AG04450 (cell line): ENCODE measurements at regions not wholly inside any gene's neighbourhood (a gene's known extent, or its start where the extent isn't known, plus 50 kb on each side); places are given as distances from the start of the nearest gene placed in this dataset.

Experiments used
- CTCF ChIA-PET: fragments of 300-600, 350-600 bp; formaldehyde crosslinking; extraction: SDS; loops from one replicate; lab custom pipeline; 2022; ENCODE audit warnings: antibody characterized with exemption, inconsistent platforms; lab: Charles Lee
- POLR2A ChIA-PET: fragments of 350-600 bp; formaldehyde crosslinking; extraction: SDS; loops from one replicate; lab custom pipeline; 2021; ENCODE audit warnings: antibody characterized with exemption, inconsistent platforms; lab: Yijun Ruan, JAX
- DNase-seq: peaks from one replicate; pipeline ENCODE4 v3.0.0-alpha.2; 2011; ENCODE audit warnings: low read depth, low spot score
- H3K27ac ChIP-seq: one replicate; pipeline ENCODE4 v1.5.1; 2012; ENCODE audit warnings: low read depth, low read length, control low read depth
- H3K27me3 ChIP-seq: one replicate; pipeline ENCODE4 v1.6.0; 2012; ENCODE audit warnings: low read length; ENCODE audit not compliant: control insufficient read depth, insufficient read depth
- H3K4me3 ChIP-seq: 2 replicates; pipeline ENCODE4 v1.5.1; 2011; ENCODE audit warnings: mild to moderate bottlenecking, low read depth, low read length, control low read depth
- H3K9me3 ChIP-seq: 2 replicates; pipeline ENCODE4 v1.5.1; 2012; ENCODE audit warnings: low read length; ENCODE audit not compliant: control insufficient read depth, insufficient read depth
- TF ChIP-seq, protein P1 (sequence below): IDR thresholded peaks from 2 replicates; pipeline ENCODE4 v1.5.1; 2011; ENCODE audit warnings: low read depth, low read length, control low read depth, inconsistent platforms

DNA sequence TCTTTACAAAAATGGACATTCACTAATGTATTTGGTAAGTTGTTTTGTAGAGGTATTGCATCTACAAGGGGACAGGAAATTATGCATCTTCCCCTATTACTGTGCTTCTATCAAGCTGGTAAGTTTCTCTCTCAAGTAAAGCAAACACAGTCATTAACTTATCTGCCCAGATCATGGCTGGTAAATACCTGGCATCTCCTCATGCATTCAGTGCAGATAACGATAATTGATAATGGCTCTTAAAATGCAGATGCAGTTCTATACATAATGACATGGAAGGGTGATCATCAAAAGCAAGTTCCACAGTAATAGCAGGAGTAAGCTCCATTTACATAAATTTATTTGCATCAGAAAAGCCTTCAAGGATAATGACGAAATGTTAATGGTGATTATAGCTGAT, 122.4 kb downstream of the SIPA1L2 start:
- POLR2A ChIA-PET, result no interaction called here
- CTCF ChIA-PET, result interaction anchor here (0.7 to 1.0 kb wide), 2 partner anchors 10 to 119 kb away, joined by 3 read pairs; no protein-coding TSS in a partner anchor

DNA sequence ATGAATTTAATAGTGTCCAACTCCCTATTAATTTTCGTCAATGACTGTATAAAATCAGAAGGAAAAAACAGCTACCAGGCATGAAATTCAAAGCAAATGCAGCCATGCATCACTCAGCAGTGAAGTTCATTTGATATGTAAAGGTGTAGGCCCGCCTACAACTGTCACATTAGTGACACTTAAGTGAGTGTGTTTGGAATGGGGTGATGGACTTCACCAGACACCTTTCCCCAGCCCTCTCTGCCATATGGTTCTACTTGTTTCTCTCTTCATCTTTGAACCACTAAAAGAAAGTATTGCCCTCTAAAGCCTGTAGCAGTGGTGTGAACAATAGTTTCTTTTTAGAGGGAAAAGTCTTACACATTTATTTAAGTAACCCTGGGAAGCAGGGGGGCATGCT, 124.0 kb downstream of the SIPA1L2 start:
- POLR2A ChIA-PET, result no interaction called here
- CTCF ChIA-PET, result no interaction called here
- H3K27me3 ChIP-seq, result no peaks in the 10 kb centered on the region
- TF ChIP-seq, protein P1, sequence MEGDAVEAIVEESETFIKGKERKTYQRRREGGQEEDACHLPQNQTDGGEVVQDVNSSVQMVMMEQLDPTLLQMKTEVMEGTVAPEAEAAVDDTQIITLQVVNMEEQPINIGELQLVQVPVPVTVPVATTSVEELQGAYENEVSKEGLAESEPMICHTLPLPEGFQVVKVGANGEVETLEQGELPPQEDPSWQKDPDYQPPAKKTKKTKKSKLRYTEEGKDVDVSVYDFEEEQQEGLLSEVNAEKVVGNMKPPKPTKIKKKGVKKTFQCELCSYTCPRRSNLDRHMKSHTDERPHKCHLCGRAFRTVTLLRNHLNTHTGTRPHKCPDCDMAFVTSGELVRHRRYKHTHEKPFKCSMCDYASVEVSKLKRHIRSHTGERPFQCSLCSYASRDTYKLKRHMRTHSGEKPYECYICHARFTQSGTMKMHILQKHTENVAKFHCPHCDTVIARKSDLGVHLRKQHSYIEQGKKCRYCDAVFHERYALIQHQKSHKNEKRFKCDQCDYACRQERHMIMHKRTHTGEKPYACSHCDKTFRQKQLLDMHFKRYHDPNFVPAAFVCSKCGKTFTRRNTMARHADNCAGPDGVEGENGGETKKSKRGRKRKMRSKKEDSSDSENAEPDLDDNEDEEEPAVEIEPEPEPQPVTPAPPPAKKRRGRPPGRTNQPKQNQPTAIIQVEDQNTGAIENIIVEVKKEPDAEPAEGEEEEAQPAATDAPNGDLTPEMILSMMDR, result no peak
- H3K9me3 ChIP-seq, result no peaks in the 10 kb centered on the region
- no peak overlapping the region for H3K4me3 ChIP-seq
- H3K27ac ChIP-seq, result no peak overlapping the region
- DNase-seq, result no peak

More for the DNA sequence above, 122.4 kb downstream of the SIPA1L2 start:
- Histone ChIP-seq H3K4me3 (no peak overlapping the region), H3K9me3 (no peaks in the 10 kb centered on the region), H3K27me3 (no peaks in the 10 kb centered on the region), H3K27ac (no peak overlapping the region)
- no peak for DNase-seq
- TF ChIP-seq, protein P1, result no peak

DNA sequence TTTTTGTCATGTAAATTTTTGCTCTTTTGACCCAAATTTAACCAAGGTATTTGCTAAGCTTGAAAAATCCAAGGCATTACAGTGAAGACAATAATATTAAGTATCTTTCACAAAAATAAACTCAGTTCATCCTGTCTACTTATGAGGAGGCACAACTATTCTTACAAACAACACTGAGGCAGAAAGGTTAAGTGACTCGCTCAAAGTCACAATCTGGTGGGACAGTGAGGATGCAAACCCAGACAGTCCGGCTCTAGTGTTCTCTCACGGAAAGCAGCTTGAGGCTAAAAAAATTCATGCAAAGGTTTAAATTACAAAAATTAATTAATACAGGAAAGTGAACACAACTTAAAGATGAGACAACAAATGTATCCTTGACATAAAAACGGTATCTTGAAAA, 125.3 kb downstream of the SIPA1L2 start:
- ChIA-PET POLR2A (no interaction called here), CTCF (interaction anchor here (0.6 kb wide), 1 partner anchor 421 kb away, joined by 3 read pairs; no protein-coding TSS in a partner anchor)
- Histone ChIP-seq H3K4me3 (no peak overlapping the region), H3K27ac (no peak overlapping the region), H3K27me3 (no peaks in the 10 kb centered on the region), H3K9me3 (no peaks in the 10 kb centered on the region)
- TF ChIP-seq, protein P1, result no peak
- DNase-seq, result no peak

DNA sequence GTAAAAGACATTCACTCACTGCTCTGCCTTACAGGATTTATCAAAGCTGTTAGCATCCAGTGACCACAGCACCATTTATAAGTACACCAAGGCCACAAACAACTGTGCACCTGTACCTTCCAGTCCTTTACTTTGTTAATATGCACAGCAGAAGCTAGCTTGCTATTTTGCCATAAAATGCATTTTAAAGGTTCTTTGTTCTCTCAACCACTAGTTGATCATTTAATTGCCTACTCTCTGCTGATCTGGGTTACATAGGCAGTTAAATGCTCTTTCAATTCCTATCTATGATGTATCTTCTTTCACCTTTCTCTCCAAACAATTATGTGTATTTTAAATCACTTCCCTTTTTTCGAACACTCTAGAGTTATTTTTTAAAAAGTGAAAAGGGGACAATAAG, 126.4 kb downstream of the SIPA1L2 start:
- no peaks in the 10 kb centered on the region for H3K27me3 ChIP-seq
- POLR2A ChIA-PET, result no interaction called here
- H3K9me3 ChIP-seq, result no peaks in the 10 kb centered on the region
- no peak overlapping the region for H3K4me3 ChIP-seq
- no peak for DNase-seq
- CTCF ChIA-PET, result no interaction called here
- TF ChIP-seq, protein P1, result no peak
- no peak overlapping the region for H3K27ac ChIP-seq

DNA sequence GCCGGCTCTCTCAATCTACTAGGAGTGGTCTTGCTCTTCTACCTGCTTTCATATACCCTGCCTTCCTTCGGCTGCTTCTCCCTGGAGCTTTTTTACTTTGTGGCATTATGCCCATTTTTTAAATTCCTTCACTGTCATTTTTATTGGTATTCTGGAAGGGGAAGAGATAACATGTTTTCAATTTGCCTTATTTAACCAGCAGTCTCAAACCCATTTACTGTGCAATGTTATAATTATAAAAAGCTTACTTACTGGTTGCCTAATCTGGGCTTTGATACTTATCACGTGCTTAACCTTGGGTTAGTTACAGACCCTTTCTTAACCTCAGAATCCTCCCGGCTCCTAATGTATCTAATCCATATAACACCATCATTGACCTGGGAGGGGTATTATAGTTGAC, 128.1 kb downstream of the SIPA1L2 start:
- DNase-seq, result no peak
- ChIA-PET CTCF (no interaction called here), POLR2A (no interaction called here)
- Histone ChIP-seq H3K9me3 (no peaks in the 10 kb centered on the region), H3K27ac (no peak overlapping the region), H3K4me3 (no peak overlapping the region), H3K27me3 (no peaks in the 10 kb centered on the region)
- TF ChIP-seq, protein P1, result no peak
